ENCODE measurements at regions not wholly inside any gene's neighbourhood (a gene's known extent, or its start where the extent isn't known, plus 50 kb on each side); places are given as distances from the start of the nearest gene placed in this dataset.

- no peak for DNase-seq
Measured at GRCh38 chr1:72365693-72366092, 83.4 kb upstream of the NEGR1 start.

DNA sequence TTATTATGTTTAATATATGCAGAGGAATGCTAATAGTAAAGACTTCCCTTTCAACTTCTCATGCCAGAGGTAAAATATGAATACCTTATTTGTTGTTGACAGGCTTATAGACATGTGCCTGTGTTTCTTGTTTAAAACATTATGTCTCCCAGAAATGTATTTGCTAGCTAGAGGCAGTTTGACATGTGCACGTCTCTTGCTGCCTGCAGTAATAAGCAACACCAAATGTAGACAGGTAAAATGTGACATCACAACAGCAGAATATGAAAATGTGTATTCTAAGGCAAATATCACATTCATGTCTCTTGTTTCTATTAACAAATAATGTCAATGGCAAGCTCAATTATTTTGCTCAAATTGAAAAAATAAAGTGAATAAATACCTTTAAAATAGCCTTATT lies 80.2 kb upstream of the NEGR1 start:
- no peak for DNase-seq

- no peak for DNase-seq
Measured at GRCh38 chr1:72357411-72357810, 75.1 kb upstream of the NEGR1 start.

DNA sequence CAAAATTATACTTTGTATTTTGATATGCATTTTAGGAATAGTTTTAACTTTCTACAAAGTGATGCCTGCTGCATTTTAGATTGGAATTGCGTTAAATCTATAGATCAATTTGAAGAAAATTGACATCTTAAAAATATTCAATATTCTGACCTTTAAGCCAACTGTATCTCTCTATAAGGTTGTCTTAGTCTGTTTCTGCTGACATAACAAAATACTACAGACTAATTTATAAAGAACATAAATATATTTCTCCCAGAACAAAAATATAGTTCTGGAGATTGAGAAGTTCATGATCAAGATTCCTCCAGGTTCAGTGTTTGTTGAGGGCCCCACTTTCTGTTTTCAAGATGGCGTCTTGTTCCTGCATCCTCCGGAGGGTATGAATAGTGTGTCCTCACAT lies 73.6 kb upstream of the NEGR1 start:
- no peak for DNase-seq

- no peak for DNase-seq
Measured at GRCh38 chr1:72341661-72342060, 59.3 kb upstream of the NEGR1 start.

DNA sequence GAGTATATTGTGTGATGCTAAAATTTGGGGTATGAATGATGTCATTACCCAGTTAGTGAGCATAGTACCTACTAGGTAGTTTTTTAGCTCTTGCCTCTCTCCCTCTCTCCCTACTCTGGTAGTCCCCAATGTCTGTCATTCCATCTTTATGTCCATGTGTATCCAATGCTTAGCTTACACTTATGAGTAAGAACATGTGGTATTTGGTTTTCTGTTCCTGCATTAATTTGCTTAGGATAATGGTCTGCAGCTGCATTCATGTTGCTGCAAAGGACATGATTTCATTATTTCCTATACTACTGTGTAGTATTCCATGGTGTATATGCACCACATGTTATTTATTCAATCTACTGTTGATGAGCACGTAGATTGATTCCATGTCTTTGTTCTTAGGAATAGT lies 54.4 kb upstream of the NEGR1 start:
- no peak for DNase-seq

All from hematopoietic multipotent progenitor cell treated with erythropoietin and hydrocortisone succinate and interleukin-3 and kit ligand, for 8 days (in vitro differentiated cells).